SU-DHL-6 (cell line): ENCODE measurements at regions not wholly inside any gene's neighbourhood (a gene's known extent, or its start where the extent isn't known, plus 50 kb on each side); places are given as distances from the start of the nearest gene placed in this dataset.

Experiments used
- H2AFZ ChIP-seq: fragments of 200-600 bp; sonication (generic); 2 replicates; pipeline ENCODE4 v1.6.1; 2014; ENCODE audit warnings: low read depth, mild to moderate bottlenecking, moderate library complexity, mixed read lengths, antibody characterized with exemption, low read length; ENCODE audit not compliant: severe bottlenecking
- H3F3A ChIP-seq: fragments of 200-600 bp; shearing (Covaris generic); 2 replicates; pipeline ENCODE4 v1.6.0; 2016; ENCODE audit warnings: antibody characterized with exemption, mild to moderate bottlenecking; ENCODE audit not compliant: insufficient read depth
- H3K27ac ChIP-seq: fragments of 200-600 bp; sonication (generic); 2 replicates; pipeline ENCODE4 v1.5.1; 2016; ENCODE audit warnings: low read depth, mild to moderate bottlenecking, low read length, moderate library complexity, mixed read lengths
- H3K27me3 ChIP-seq: fragments of 200-600 bp; sonication (generic), shearing (Covaris generic); 2 replicates; pipeline ENCODE4 v1.6.0; 2014; ENCODE audit warnings: mild to moderate bottlenecking, low read length
- H3K36me3 ChIP-seq: fragments of 200-600 bp; sonication (generic); 2 replicates; pipeline ENCODE4 v1.6.1; 2014; ENCODE audit warnings: mild to moderate bottlenecking, low read length, mixed read lengths
- H3K4me2 ChIP-seq: fragments of 300-600, 200-600 bp; shearing (Covaris generic), sonication (generic); 2 replicates; pipeline ENCODE4 v1.6.0; 2014; ENCODE audit warnings: low read length, low read depth, mild to moderate bottlenecking; ENCODE audit not compliant: poor library complexity, severe bottlenecking
- H3K4me3 ChIP-seq: fragments of 200-600 bp; sonication (generic); 2 replicates; pipeline ENCODE4 v1.5.1; 2014; ENCODE audit warnings: antibody characterized with exemption, low read length, mild to moderate bottlenecking, mixed read lengths; ENCODE audit not compliant: insufficient read depth, poor library complexity, severe bottlenecking
- H3K79me2 ChIP-seq: fragments of 200-600 bp; sonication (generic); 2 replicates; pipeline ENCODE4 v1.6.1; 2014; ENCODE audit warnings: mild to moderate bottlenecking, low read length, moderate library complexity; ENCODE audit not compliant: insufficient read depth
- H3K9ac ChIP-seq: fragments of 200-600 bp; sonication (generic); 2 replicates; pipeline ENCODE4 v1.7.0; 2014; ENCODE audit warnings: mild to moderate bottlenecking, low read length
- H3K9me2 ChIP-seq: fragments of 200-600 bp; sonication (generic); replicated peaks from 2 replicates; pipeline ENCODE4 v1.6.1; 2014; ENCODE audit warnings: low read length; ENCODE audit not compliant: insufficient read depth
- H3K9me3 ChIP-seq: fragments of 200-600 bp; sonication (generic); 2 replicates; pipeline ENCODE4 v1.6.1; 2014; ENCODE audit warnings: low read length, mixed read lengths; ENCODE audit not compliant: insufficient read depth
- H4K20me1 ChIP-seq: fragments of 200-600 bp; sonication (generic); 2 replicates; pipeline ENCODE4 v1.6.1; 2014; ENCODE audit warnings: low read depth, mild to moderate bottlenecking, antibody characterized with exemption, low read length, moderate library complexity, mixed read lengths
- CTCF ChIP-seq: fragments of 200-600 bp; sonication (generic); IDR thresholded peaks from one replicate; pipeline ENCODE4 v1.5.1; 2017; ENCODE audit warnings: antibody characterized with exemption, mild to moderate bottlenecking, low read length, moderate library complexity; ENCODE audit not compliant: insufficient read depth, poor library complexity, severe bottlenecking
- EZH2phosphoT487 ChIP-seq: fragments of 200-600 bp; sonication (generic), shearing (Covaris generic); conservative IDR thresholded peaks from 2 replicates; pipeline ENCODE4 v1.6.1; 2018; ENCODE audit warnings: mild to moderate bottlenecking, antibody characterized with exemption, low read length, moderate library complexity, mixed read lengths

GRCh38 chr5:104928906-104929520, 1366.4 kb upstream of the NUDT12 start:
- Histone ChIP-seq H3K9ac (no peak overlapping the region), H3K9me2 (no peaks in the 10 kb centered on the region), H3K4me3 (no peak overlapping the region), H4K20me1 (no peaks in the 10 kb centered on the region), H3K79me2 (no peaks in the 10 kb centered on the region), H3K9me3 (no peaks in the 10 kb centered on the region), H3K4me2 (no peak overlapping the region), H3K27ac (no peak overlapping the region), H3K36me3 (no peaks in the 10 kb centered on the region), H3F3A (no peaks in the 10 kb centered on the region), H2AFZ (no peak overlapping the region), H3K27me3 (no peaks in the 10 kb centered on the region)
- TF ChIP-seq EZH2phosphoT487 = no peak
- TF ChIP-seq CTCF = no peak

DNA sequence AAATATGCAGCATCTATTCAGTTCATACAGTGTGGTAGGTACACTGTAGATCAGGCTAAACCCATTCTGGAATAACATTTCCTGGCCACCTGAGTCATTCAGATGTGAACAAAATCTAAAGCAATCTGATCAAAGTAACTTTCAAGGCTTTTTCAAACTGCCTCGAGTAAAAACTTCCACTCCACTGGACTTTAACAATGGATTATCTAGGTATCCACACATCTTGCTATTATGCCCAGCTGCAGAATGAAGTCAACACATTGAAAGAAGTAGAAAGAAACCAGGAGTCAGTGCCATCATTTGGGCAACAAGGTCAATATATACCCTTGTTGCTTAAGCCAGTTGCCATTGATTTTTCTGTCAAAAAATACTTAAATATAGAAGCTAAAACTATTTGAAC, 1352.6 kb upstream of the NUDT12 start:
- H2AFZ ChIP-seq = no peak overlapping the region
- H3K9me3 ChIP-seq = no peaks in the 10 kb centered on the region
- no peaks in the 10 kb centered on the region for H3K27me3 ChIP-seq
- no peaks in the 10 kb centered on the region for H3K36me3 ChIP-seq
- H3K4me3 ChIP-seq = no peak overlapping the region
- no peak overlapping the region for H3K9ac ChIP-seq
- TF ChIP-seq EZH2phosphoT487 (no peak), CTCF (no peak)
- no peaks in the 10 kb centered on the region for H4K20me1 ChIP-seq
- H3K79me2 ChIP-seq = no peaks in the 10 kb centered on the region
- no peak overlapping the region for H3K27ac ChIP-seq
- H3F3A ChIP-seq = no peaks in the 10 kb centered on the region
- H3K4me2 ChIP-seq = no peak overlapping the region
- H3K9me2 ChIP-seq = no peaks in the 10 kb centered on the region

DNA sequence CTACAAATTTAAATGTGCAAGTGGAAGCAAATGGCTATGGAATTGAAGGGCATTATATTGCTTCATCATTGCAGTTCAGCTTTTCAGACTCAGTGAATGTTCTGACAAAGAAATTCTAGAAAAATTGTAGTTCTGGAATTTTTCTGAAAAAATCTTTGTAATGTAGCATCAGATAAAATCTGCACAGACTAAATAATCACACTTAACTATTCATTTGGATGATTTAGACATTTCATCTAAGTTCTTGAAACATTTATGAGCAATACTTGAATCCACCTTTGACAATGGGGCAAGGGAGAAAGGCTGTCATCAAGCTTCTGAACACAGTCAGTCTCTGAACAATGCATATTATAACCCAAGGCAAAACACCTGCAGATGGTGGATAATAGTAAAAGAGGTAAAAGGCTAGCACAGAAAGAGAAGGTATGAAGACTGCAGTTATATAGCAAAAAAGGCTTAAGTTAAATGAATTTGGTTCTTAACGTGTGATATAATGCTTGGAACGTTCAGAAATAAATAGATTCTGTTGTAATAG, 1352.0 kb upstream of the NUDT12 start:
- no peak overlapping the region for H3K4me3 ChIP-seq
- H3K79me2 ChIP-seq = no peaks in the 10 kb centered on the region
- no peaks in the 10 kb centered on the region for H3K27me3 ChIP-seq
- TF ChIP-seq CTCF (no peak), EZH2phosphoT487 (no peak)
- H3F3A ChIP-seq = no peaks in the 10 kb centered on the region
- no peak overlapping the region for H3K27ac ChIP-seq
- H3K9me3 ChIP-seq = no peaks in the 10 kb centered on the region
- H3K4me2 ChIP-seq = no peak overlapping the region
- no peaks in the 10 kb centered on the region for H3K36me3 ChIP-seq
- H4K20me1 ChIP-seq = no peaks in the 10 kb centered on the region
- no peaks in the 10 kb centered on the region for H3K9me2 ChIP-seq
- H3K9ac ChIP-seq = no peak overlapping the region
- H2AFZ ChIP-seq = no peak overlapping the region
